HT-29 (cell line): ENCODE measurements at regions not wholly inside any gene's neighbourhood (a gene's known extent, or its start where the extent isn't known, plus 50 kb on each side); places are given as distances from the start of the nearest gene placed in this dataset.
"Not testable (repeated sequence)": the region's sequence is repeated elsewhere in the genome, so short reads cannot be mapped to it uniquely, and the experiment has no call there.

ENCODE experiments used
- DNase-seq: peaks from one replicate; pipeline ENCODE4 v3.0.0-alpha.2; 2015; ENCODE audit warnings: low spot score

GRCh38 chr17:68780596-68780995, 174.6 kb downstream of the ABCA8 start:
- DNase-seq: no peak

DNA sequence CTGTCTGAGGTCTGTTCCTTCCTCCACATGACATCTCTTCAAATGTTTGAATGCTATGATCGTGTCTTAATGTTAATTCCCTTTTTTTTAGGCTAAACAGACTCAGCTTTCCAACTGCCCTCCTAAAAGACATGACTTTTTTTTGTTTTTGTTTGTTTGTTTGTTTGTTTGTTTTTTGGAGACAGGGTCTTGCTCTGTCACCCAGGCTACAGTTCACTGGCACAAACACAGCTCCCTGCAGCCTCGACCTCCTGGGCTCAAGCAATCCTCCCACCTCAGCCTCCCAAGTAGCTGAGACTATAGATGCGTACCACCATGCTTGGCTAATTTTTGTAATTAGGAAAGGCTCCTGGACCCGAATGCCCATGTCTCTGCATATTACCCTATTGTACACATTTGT, 176.5 kb downstream of the ABCA8 start:
- DNase-seq: no peak

DNA sequence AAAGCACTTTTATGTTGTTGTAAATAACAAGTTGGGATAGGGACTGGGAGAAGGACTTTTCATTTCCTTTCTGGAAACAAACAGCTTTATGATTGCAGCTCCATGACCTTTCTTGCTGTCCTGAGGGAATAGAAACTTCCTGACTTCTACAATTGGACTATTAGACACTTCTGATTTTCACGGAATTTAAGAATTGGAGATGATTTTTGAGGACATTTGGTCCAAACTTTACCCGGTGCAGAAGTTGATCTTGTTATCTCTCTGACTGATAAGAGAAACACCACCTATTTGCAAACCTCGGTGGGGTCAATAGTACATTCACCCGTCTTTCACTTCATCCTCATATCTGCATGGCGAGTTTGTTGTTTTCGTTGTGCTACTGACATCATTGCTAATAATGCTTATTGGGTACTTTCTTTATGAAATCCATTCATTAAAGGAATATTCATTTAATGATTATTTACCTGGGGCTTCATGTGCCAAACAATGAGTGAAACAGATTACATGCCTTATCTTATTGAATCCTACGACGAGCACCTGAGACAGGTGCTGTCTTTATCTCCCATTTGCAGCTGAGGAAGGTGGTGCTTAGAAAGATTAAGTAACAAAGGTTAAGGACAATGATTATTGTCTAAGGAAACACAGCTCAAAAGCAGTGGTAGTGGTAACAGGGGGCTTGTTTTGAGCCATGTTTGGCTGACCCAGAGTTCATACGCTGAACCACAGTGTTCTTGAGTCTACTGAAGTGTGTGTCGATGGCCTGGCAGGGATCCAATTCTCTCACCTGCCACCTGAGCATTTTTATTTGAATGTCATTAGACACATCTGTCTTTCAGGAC, 176.9 kb upstream of the FAM20A start:
- DNase-seq: no peak

- peak; percentile 79 for DNase-seq
These were observed 176.2 kb upstream of the FAM20A start for GRCh38 chr17:68777243-68777855.

- DNase-seq: no peak
These were observed 175.3 kb upstream of the FAM20A start for GRCh38 chr17:68776451-68776850.

DNA sequence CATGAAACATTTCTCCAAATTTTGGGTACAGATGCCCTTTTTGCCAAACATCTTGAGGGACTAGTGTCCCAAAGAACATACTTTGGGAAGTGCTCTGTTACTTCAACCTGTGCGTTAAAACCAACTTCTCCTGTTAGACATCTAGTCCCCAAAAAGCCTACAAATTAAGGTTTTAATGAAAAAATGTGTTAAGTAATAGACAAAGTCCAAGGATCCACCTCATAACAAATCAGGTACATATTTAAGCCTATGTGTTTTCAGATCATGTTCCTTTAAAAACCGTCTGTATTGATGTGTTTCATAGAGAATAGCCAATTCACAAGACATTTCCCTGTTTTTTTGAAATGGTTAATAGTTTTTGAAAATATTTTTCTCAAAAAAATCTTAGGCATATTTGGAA, 174.8 kb upstream of the FAM20A start:
- DNase-seq: no peak

GRCh38 chr17:68775318-68775717, 174.2 kb upstream of the FAM20A start:
- no peak for DNase-seq

- peak; percentile 51 for DNase-seq
These were observed 170.8 kb upstream of the FAM20A start for GRCh38 chr17:68771867-68772515.

GRCh38 chr17:68768804-68769203, 167.6 kb upstream of the FAM20A start:
- no peak for DNase-seq

DNA sequence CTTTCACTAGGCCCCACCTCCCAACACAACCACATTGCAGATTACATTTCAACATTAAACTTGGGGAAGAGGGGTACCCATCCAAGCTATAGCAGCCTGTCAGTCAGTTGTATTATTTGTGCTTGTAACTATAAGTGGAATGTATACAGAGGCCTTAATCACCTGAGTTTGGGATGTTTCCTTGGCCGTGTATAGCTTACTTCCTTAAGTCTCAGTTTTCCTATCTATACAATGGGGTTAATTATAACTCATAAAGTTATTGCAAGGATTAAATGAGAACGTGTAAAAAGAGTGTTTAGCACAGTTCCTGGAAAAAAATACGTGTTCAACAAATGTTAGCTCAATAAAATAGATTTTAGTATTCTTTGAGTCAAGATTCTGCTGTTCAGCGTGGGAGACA, 165.5 kb upstream of the FAM20A start:
- DNase-seq: no peak

DNA sequence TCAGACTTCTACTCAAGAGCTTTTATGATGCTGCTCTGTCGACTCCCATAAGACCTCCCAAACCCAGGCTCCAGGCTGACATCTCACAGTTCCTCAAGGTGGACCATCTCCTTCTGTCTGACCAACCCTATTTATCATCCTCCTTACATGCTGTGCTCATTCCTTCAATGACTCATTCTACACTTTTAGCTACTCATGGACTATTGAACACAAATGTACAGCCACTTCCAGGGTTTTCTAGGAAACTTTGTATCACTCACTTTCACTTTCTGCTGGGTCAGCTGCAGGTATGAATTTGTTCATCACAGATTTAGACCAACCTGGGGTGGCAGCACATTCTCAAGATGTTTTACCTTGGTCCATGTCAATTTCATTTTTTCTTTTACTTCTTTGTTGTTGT, 162.4 kb upstream of the FAM20A start:
- no peak for DNase-seq

DNA sequence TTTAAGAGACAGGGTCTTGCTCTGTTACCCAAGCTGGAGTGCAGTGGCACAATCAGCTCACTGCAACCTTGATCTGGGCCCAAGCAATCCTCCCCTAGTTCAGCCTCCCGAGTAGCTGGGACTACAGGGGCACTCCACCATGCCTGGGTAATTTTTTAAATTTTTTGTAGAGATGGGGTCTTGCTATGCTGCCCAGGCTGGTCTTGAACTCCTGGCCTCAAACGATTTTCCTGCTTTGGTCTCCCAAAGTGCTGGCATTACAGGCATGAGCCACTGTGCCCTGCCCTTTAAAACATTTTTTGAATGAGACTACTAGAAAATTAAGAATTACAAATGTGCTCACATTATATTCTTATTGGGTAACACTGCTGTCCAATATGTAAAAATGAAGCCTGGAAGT, 161.7 kb upstream of the FAM20A start:
- DNase-seq: no peak

DNA sequence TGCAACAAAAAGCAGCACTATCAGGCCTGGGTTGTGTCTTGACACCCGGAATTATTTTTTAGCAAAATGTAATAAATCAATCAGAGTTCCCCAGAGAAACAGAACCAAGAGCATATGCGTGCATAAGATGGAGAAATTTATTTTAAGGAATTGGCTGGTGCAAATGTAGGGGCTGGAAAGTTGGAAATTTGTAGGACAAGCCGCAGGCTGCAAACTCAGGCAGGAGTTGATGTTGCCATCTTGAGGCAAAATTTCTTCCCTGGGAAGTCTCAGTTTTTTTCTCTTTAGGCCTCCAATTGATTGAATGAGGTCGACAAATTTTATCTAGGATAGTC, 158.9 kb upstream of the FAM20A start:
- DNase-seq: no peak

GRCh38 chr17:68759343-68760140, 158.4 kb upstream of the FAM20A start:
- DNase-seq: peak; percentile 90

DNA sequence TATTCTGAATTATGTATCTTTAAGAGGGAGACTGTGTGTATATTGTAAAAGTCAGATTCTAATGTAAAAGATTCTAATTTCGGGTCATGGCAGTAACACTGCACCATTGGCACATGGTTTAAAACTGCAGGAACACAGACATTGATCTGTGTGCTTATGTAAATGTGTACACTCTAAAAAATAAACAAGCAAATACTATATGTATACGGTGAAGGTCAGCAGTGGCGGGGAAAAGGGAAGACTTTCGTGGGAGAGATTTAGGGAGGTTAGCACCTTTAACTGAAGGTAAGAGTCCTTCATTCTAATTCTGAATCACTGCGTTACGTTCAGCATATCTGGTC, 157.8 kb upstream of the FAM20A start:
- DNase-seq: no peak

GRCh38 chr17:68757866-68758757, 156.9 kb upstream of the FAM20A start:
- DNase-seq: not testable (repeated sequence)

- no peak for DNase-seq
These were observed 153.0 kb upstream of the FAM20A start for GRCh38 chr17:68753985-68754769.

DNA sequence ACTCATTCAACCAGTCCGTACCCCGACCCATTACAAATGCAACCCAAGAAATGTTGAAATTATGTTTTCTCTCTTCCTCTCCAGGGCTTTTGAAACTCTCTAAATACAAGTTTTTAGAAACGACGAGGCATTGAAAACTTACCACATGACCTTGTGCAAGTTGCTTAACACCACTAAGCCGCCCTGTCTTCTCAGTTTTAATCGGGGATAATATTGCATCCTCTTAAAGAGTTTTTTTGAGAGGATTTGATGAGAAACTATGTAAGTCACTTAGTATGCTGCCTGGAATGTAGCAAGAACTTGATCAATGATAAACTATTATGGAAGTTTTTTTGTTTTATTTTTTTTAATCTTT, 149.0 kb upstream of the FAM20A start:
- no peak for DNase-seq

- no peak for DNase-seq
These were observed 148.4 kb upstream of the FAM20A start for GRCh38 chr17:68749349-68750207.

- no peak for DNase-seq
These were observed 147.2 kb upstream of the FAM20A start for GRCh38 chr17:68748381-68748780.
